GM19397 (cell line): ENCODE measurements at regions not wholly inside any gene's neighbourhood (a gene's known extent, or its start where the extent isn't known, plus 50 kb on each side); places are given as distances from the start of the nearest gene placed in this dataset.

Source experiments
- ATAC-seq: cut with Tn5 transposase; IDR thresholded peaks from one replicate; pipeline ENCODE4 v1.9.1; 2021; ENCODE audit warnings: mild to moderate bottlenecking, moderate library complexity; ENCODE audit not compliant: unreplicated experiment

- no peak for ATAC-seq
These were observed 307.0 kb downstream of the ARPP21 start for GRCh38 chr3:35946121-35946853.

- no peak for ATAC-seq
These were observed 307.7 kb downstream of the ARPP21 start for GRCh38 chr3:35946854-35947515.

- no peak for ATAC-seq
These were observed 310.7 kb downstream of the ARPP21 start for GRCh38 chr3:35950021-35950420.

- no peak for ATAC-seq
These were observed 315.1 kb downstream of the ARPP21 start for GRCh38 chr3:35954413-35954812.

GRCh38 chr3:35965908-35966307 lies 326.6 kb downstream of the ARPP21 start:
- ATAC-seq, result no peak

GRCh38 chr3:35966629-35967464 lies 327.5 kb downstream of the ARPP21 start:
- no peak for ATAC-seq

- no peak for ATAC-seq
These were observed 328.8 kb downstream of the ARPP21 start for GRCh38 chr3:35968043-35968622.

- no peak for ATAC-seq
These were observed 330.1 kb downstream of the ARPP21 start for GRCh38 chr3:35969406-35969805.

- no peak for ATAC-seq
These were observed 331.5 kb downstream of the ARPP21 start for GRCh38 chr3:35970793-35971192.

- no peak for ATAC-seq
These were observed 332.4 kb downstream of the ARPP21 start for GRCh38 chr3:35971686-35972085.

- no peak for ATAC-seq
These were observed 335.5 kb downstream of the ARPP21 start for GRCh38 chr3:35974872-35975271.

- no peak for ATAC-seq
These were observed 346.8 kb downstream of the ARPP21 start for GRCh38 chr3:35986161-35986560.

GRCh38 chr3:35987386-35987785 lies 348.1 kb downstream of the ARPP21 start:
- ATAC-seq, result no peak

GRCh38 chr3:35992041-35992440 lies 352.7 kb downstream of the ARPP21 start:
- ATAC-seq, result no peak

GRCh38 chr3:36011791-36012190 lies 368.5 kb upstream of the STAC start:
- no peak for ATAC-seq

GRCh38 chr3:36013425-36013824 lies 366.9 kb upstream of the STAC start:
- no peak for ATAC-seq

GRCh38 chr3:36025232-36025631 lies 355.1 kb upstream of the STAC start:
- no peak for ATAC-seq

GRCh38 chr3:36032180-36033047 lies 347.9 kb upstream of the STAC start:
- ATAC-seq, result no peak

GRCh38 chr3:36058404-36059030 lies 321.8 kb upstream of the STAC start:
- ATAC-seq, result no peak

- ATAC-seq, result no peak
These were observed 319.4 kb upstream of the STAC start for GRCh38 chr3:36060950-36061349.
